ENCODE measurements at regions not wholly inside any gene's neighbourhood (a gene's known extent, or its start where the extent isn't known, plus 50 kb on each side); places are given as distances from the start of the nearest gene placed in this dataset.

GRCh38 chr20:22449188-22449973 lies 135.0 kb downstream of the FOXA2 start:
- no peak for TF ChIP-seq CTCF (conservative IDR thresholded peaks at IDR 0.05; ENCODE audit: low read length)
- H3K4me3 ChIP-seq (ENCODE audit: low read length) = no peak overlapping the region
- no peak for DNase-seq (ENCODE audit: low read depth)

DNA sequence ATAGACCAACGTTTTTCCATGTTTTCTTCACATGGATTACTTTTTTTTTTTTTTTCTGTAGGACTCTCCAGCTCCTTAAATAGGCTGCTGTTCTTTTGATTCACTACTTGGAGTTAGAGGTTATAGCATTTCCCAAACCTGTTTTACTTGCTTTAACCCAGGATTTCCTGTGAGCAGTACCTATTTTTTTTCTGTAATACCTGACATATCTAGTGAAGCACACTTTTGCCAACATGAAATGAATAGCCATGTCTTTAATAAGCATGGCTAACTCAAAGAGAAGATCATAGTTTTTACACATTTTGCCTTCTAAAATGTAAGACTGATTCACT lies 137.0 kb downstream of the FOXA2 start:
- no peak overlapping the region for H3K4me3 ChIP-seq (ENCODE audit: low read length)
- DNase-seq (ENCODE audit: low read depth) = no peak
- no peak for TF ChIP-seq CTCF (conservative IDR thresholded peaks at IDR 0.05; ENCODE audit: low read length)

GRCh38 chr20:22446613-22447446 lies 137.5 kb downstream of the FOXA2 start:
- DNase-seq (ENCODE audit: low read depth) = peak; percentile 21
- no peak for TF ChIP-seq CTCF (conservative IDR thresholded peaks at IDR 0.05; ENCODE audit: low read length)
- H3K4me3 ChIP-seq (ENCODE audit: low read length) = no peak overlapping the region

GRCh38 chr20:22442318-22442717 lies 142.1 kb downstream of the FOXA2 start:
- no peak for DNase-seq (ENCODE audit: low read depth)
- TF ChIP-seq CTCF (conservative IDR thresholded peaks at IDR 0.05; ENCODE audit: low read length) = no peak
- H3K4me3 ChIP-seq (ENCODE audit: low read length) = no peak overlapping the region

DNA sequence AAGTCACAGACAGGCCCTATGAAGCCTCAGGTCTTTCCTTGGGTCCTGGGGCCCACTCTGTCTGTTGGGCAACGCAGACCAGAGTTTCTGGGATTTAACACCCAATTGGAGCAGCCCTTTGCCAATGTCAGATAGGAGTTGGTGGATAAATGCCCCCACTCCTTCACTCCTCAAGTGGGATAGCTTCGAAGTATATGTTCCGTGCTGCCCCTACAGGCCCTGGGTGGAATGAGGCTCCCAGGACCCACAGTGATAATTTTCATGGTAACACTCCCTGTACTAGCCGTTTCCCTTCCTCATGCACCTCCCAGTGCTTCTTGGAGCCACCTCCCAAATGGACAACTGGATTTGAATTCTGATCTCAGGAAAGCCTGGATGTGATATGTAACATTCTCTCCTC lies 145.4 kb downstream of the FOXA2 start:
- no peak overlapping the region for H3K4me3 ChIP-seq (ENCODE audit: low read length)
- no peak for DNase-seq (ENCODE audit: low read depth)
- peak; percentile 18; the same call in 1 of the 2 replicates for TF ChIP-seq CTCF (conservative IDR thresholded peaks at IDR 0.05; ENCODE audit: low read length)

- no peak for DNase-seq (ENCODE audit: low read depth)
- TF ChIP-seq CTCF (conservative IDR thresholded peaks at IDR 0.05; ENCODE audit: low read length) = no peak
Measured at GRCh38 chr20:22438346-22438745, 146.0 kb downstream of the FOXA2 start.

GRCh38 chr20:22437354-22437753 lies 147.0 kb downstream of the FOXA2 start:
- no peak overlapping the region for H3K4me3 ChIP-seq (ENCODE audit: low read length)
- no peak for TF ChIP-seq CTCF (conservative IDR thresholded peaks at IDR 0.05; ENCODE audit: low read length)
- no peak for DNase-seq (ENCODE audit: low read depth)

More at GRCh38 chr20:22438346-22438745, 146.0 kb downstream of the FOXA2 start:
- no peak overlapping the region for H3K4me3 ChIP-seq (ENCODE audit: low read length)
